ENCODE measurements at regions not wholly inside any gene's neighbourhood (a gene's known extent, or its start where the extent isn't known, plus 50 kb on each side); places are given as distances from the start of the nearest gene placed in this dataset.

- no peak for DNase-seq (ENCODE audit: low spot score)
These were observed 123.6 kb upstream of the VEPH1 start for GRCh38 chr3:157626817-157627216.

- no peak for DNase-seq (ENCODE audit: low spot score)
These were observed 121.6 kb upstream of the VEPH1 start for GRCh38 chr3:157624801-157625200.

GRCh38 chr3:157618886-157619285, 115.7 kb upstream of the VEPH1 start:
- DNase-seq (ENCODE audit: low spot score) = no peak

GRCh38 chr3:157618075-157618760, 115.0 kb upstream of the VEPH1 start:
- peak; percentile 73 for DNase-seq (ENCODE audit: low spot score)

- DNase-seq (ENCODE audit: low spot score) = no peak
These were observed 111.7 kb upstream of the VEPH1 start for GRCh38 chr3:157614896-157615295.

- DNase-seq (ENCODE audit: low spot score) = no peak
These were observed 108.4 kb upstream of the VEPH1 start for GRCh38 chr3:157611536-157612076.

- no peak for DNase-seq (ENCODE audit: low spot score)
These were observed 107.8 kb upstream of the VEPH1 start for GRCh38 chr3:157610876-157611535.

GRCh38 chr3:157607826-157608405, 104.7 kb upstream of the VEPH1 start:
- no peak for DNase-seq (ENCODE audit: low spot score)

- DNase-seq (ENCODE audit: low spot score) = no peak
These were observed 103.6 kb upstream of the VEPH1 start for GRCh38 chr3:157606852-157607197.

GRCh38 chr3:157606011-157606851, 103.0 kb upstream of the VEPH1 start:
- peak; percentile 63 for DNase-seq (ENCODE audit: low spot score)

GRCh38 chr3:157605356-157605755, 102.1 kb upstream of the VEPH1 start:
- DNase-seq (ENCODE audit: low spot score) = no peak

GRCh38 chr3:157602424-157602823, 99.2 kb upstream of the VEPH1 start:
- no peak for DNase-seq (ENCODE audit: low spot score)

GRCh38 chr3:157595259-157595658, 92.0 kb upstream of the VEPH1 start:
- no peak for DNase-seq (ENCODE audit: low spot score)

GRCh38 chr3:157594413-157594812, 91.2 kb upstream of the VEPH1 start:
- DNase-seq (ENCODE audit: low spot score) = no peak

- DNase-seq (ENCODE audit: low spot score) = no peak
These were observed 89.6 kb upstream of the VEPH1 start for GRCh38 chr3:157592769-157593168.

- DNase-seq (ENCODE audit: low spot score) = no peak
These were observed 87.1 kb upstream of the VEPH1 start for GRCh38 chr3:157590273-157590672.

GRCh38 chr3:157589211-157589610, 86.0 kb upstream of the VEPH1 start:
- DNase-seq (ENCODE audit: low spot score) = no peak

GRCh38 chr3:157588386-157589060, 85.3 kb upstream of the VEPH1 start:
- no peak for DNase-seq (ENCODE audit: low spot score)

- DNase-seq (ENCODE audit: low spot score) = no peak
These were observed 83.1 kb upstream of the VEPH1 start for GRCh38 chr3:157586293-157586692.

GRCh38 chr3:157585386-157585785, 82.2 kb upstream of the VEPH1 start:
- no peak for DNase-seq (ENCODE audit: low spot score)

GRCh38 chr3:157582637-157582973, 79.4 kb upstream of the VEPH1 start:
- no peak for DNase-seq (ENCODE audit: low spot score)
